ENCODE measurements at regions not wholly inside any gene's neighbourhood (a gene's known extent, or its start where the extent isn't known, plus 50 kb on each side); places are given as distances from the start of the nearest gene placed in this dataset.

DNA sequence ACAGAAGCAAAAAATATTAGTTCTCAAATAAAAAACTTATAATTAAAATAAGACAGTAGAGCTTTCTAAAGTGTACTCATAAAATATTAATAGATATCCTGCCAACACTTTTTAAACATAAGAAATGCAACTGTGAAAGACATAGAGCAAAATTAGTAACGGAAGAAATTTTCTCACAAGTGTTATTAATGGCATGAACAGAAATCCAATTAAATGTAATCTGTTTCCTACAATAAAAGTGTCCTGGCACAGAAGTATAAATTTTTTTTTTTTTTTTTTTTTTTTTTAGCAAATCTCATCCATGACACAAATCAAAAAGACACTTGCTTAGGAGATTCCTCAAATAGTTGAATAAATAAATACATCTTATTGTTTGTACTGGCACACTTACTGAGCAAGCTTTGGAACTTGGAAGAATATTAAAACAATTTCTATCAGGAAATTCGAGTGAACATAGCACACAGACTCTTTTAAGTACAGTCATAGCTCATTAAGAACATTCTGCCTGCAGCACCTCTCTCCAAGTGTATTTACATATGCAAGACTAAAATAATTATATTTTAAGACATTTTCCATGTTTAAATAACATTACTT lies 227.2 kb upstream of the ROBO2 start:
- TF ChIP-seq POLR2A (IDR thresholded peaks at IDR 0.05): no peak
- no peak for TF ChIP-seq CTCF (IDR thresholded peaks at IDR 0.05)

DNA sequence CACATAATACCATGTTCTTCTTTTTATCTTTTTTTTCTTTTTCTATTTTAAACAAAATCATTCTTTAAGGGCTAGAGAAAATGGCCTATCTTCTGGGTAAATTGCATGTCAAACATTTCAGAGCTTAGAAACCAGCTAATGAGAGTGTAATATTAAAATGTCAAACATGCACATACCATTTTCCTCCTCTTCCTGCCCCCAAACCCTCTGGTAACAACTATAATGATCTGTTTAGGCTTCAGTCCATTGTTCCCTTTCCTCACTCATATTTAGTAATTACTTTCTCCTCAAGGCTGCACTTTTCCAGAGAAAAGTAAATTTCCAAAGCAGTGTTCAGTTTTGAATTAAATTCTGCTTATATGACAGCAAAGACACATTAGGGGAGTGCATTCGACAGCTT lies 224.3 kb upstream of the ROBO2 start:
- DNase-seq (no peak), ATAC-seq (no peak)
- 65 to 74% (median 70%) methylated on average over 1 of the region's 1 CpG for WGBS, 4 donors
- intact Hi-C loops (cut with DNase I): no loop called here
- Histone ChIP-seq H3K27ac (no peak overlapping the region), H3K4me1 (no peaks in the 10 kb centered on the region), H3K27me3 (no peaks in the 10 kb centered on the region), H3K9me3 (peaks cover 0 to 9% (median 0%) of the 10 kb centered on the region in 12 donors), H3K4me3 (no peak overlapping the region), H3K36me3 (no peaks in the 10 kb centered on the region)
- no peak for TF ChIP-seq CTCF (IDR thresholded peaks at IDR 0.05)
- no peak for TF ChIP-seq POLR2A (IDR thresholded peaks at IDR 0.05)

More for the DNA sequence above, 227.2 kb upstream of the ROBO2 start:
- H3K27me3 ChIP-seq: no peaks in the 10 kb centered on the region
- H3K4me3 ChIP-seq: no peak overlapping the region
- no peaks in the 10 kb centered on the region for H3K36me3 ChIP-seq
- no peak for ATAC-seq
- H3K27ac ChIP-seq: no peak overlapping the region
- intact Hi-C loops (cut with DNase I): no loop called here
- no peaks in the 10 kb centered on the region for H3K4me1 ChIP-seq
- 56 to 70% (median 62%) methylated on average over 2 of the region's 2 CpGs for WGBS, 4 donors
- DNase-seq: no peak
- peaks cover 0 to 9% (median 0%) of the 10 kb centered on the region in 12 donors for H3K9me3 ChIP-seq

- TF ChIP-seq CTCF (IDR thresholded peaks at IDR 0.05) (no peak), POLR2A (IDR thresholded peaks at IDR 0.05) (no peak)
- Histone ChIP-seq H3K27ac (no peak overlapping the region), H3K4me1 (no peaks in the 10 kb centered on the region), H3K4me3 (no peak overlapping the region), H3K36me3 (no peaks in the 10 kb centered on the region), H3K27me3 (no peaks in the 10 kb centered on the region), H3K9me3 (peaks cover 0 to 3% (median 0%) of the 10 kb centered on the region in 12 donors)
- no peak for ATAC-seq
- intact Hi-C loops (cut with DNase I): no loop called here
- DNase-seq: no peak
- 66 to 77% (median 73%) methylated on average over 1 of the region's 1 CpG for WGBS, 4 donors
These were observed 219.4 kb upstream of the ROBO2 start for GRCh38 chr3:76820481-76820880.

DNA sequence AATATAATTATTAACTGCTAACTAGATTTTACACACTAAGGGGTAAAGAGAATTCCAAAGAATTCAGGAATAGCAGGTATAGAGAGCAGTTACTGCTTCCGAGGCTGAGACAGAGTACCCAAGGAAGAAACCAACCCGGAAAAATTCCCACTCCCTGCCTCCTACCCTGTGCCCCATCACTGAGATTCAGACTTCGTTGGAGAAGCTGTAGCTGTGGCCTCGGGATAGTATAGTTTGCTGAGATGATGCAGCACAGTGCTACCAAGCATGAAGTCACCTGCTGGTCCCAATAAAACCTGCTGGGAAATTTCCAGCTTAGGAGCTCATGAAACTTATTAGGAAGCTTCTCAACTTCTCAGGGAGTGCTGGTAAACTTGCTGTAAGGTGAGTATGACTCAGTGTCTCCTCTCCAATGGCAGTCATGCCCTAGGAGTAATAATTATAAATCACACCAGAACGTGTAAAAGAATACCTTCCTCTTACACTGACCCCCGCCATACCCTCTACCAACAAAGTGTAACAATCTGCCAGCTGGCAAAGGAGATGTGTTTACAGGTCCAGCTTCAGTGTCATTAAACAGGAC lies 215.2 kb upstream of the ROBO2 start:
- H3K9me3 ChIP-seq: peaks cover 0 to 5% (median 0%) of the 10 kb centered on the region in 12 donors
- 75 to 81% (median 78%) methylated on average over 6 of the region's 6 CpGs for WGBS, 4 donors
- no peak overlapping the region for H3K4me3 ChIP-seq
- TF ChIP-seq CTCF (IDR thresholded peaks at IDR 0.05): no peak
- intact Hi-C loops (cut with DNase I): no loop called here
- no peaks in the 10 kb centered on the region for H3K4me1 ChIP-seq
- no peaks in the 10 kb centered on the region for H3K36me3 ChIP-seq
- no peaks in the 10 kb centered on the region for H3K27me3 ChIP-seq
- no peak overlapping the region for H3K27ac ChIP-seq
- ATAC-seq: no peak
- DNase-seq: no peak
